ENCODE measurements at regions not wholly inside any gene's neighbourhood (a gene's known extent, or its start where the extent isn't known, plus 50 kb on each side); places are given as distances from the start of the nearest gene placed in this dataset.

GRCh38 chr16:63592852-63593251 is 1529.0 kb downstream of the CDH11 start:
- TF ChIP-seq, protein P1, sequence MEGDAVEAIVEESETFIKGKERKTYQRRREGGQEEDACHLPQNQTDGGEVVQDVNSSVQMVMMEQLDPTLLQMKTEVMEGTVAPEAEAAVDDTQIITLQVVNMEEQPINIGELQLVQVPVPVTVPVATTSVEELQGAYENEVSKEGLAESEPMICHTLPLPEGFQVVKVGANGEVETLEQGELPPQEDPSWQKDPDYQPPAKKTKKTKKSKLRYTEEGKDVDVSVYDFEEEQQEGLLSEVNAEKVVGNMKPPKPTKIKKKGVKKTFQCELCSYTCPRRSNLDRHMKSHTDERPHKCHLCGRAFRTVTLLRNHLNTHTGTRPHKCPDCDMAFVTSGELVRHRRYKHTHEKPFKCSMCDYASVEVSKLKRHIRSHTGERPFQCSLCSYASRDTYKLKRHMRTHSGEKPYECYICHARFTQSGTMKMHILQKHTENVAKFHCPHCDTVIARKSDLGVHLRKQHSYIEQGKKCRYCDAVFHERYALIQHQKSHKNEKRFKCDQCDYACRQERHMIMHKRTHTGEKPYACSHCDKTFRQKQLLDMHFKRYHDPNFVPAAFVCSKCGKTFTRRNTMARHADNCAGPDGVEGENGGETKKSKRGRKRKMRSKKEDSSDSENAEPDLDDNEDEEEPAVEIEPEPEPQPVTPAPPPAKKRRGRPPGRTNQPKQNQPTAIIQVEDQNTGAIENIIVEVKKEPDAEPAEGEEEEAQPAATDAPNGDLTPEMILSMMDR (IDR thresholded peaks at IDR 0.05) = no peak
- TF ChIP-seq POLR2AphosphoS5 (IDR thresholded peaks at IDR 0.05; ENCODE audit: low read depth, low read length) = no peak
